Type B pancreatic cell (in vitro differentiated cells): ENCODE measurements at regions not wholly inside any gene's neighbourhood (a gene's known extent, or its start where the extent isn't known, plus 50 kb on each side); places are given as distances from the start of the nearest gene placed in this dataset.
A peak's percentile ranks its signal among the peaks of the same experiment; 100 is the strongest.
"Not testable (repeated sequence)": the region's sequence is repeated elsewhere in the genome, so short reads cannot be mapped to it uniquely, and the experiment has no call there.

Source experiments
- DNase-seq: peaks from one replicate; pipeline ENCODE4 v3.0.0; 2021; ENCODE audit warnings: mixed read lengths; ENCODE audit not compliant: unreplicated experiment; ENCODE audit errors: extremely low spot score
- H3K27ac Mint-ChIP-seq: 2 replicates; pipeline ENCODE4 v1.8.0; 2021; ENCODE audit warnings: mild to moderate bottlenecking, mixed read lengths
- H3K27me3 Mint-ChIP-seq: 2 replicates; pipeline ENCODE4 v1.8.0; 2021; ENCODE audit warnings: mixed read lengths
- H3K36me3 Mint-ChIP-seq: 2 replicates; pipeline ENCODE4 v1.8.0; 2021; ENCODE audit warnings: mixed read lengths
- H3K4me1 Mint-ChIP-seq: one replicate; pipeline ENCODE4 v1.8.0; 2021; ENCODE audit warnings: mixed read lengths; ENCODE audit not compliant: unreplicated experiment
- H3K4me3 Mint-ChIP-seq: 2 replicates; pipeline ENCODE4 v1.8.0; 2021; ENCODE audit warnings: mild to moderate bottlenecking, mixed read lengths
- H3K9me3 Mint-ChIP-seq: 2 replicates; pipeline ENCODE4 v1.8.0; 2021; ENCODE audit warnings: mixed read lengths
- TF ChIP-seq, protein P1 (sequence below): fragments of 200-600 bp; sonication (generic); conservative IDR thresholded peaks from 2 replicates; pipeline ENCODE4 v1.5.0; 2021; ENCODE audit warnings: antibody characterized with exemption, mild to moderate bottlenecking

- TF ChIP-seq, protein P1, sequence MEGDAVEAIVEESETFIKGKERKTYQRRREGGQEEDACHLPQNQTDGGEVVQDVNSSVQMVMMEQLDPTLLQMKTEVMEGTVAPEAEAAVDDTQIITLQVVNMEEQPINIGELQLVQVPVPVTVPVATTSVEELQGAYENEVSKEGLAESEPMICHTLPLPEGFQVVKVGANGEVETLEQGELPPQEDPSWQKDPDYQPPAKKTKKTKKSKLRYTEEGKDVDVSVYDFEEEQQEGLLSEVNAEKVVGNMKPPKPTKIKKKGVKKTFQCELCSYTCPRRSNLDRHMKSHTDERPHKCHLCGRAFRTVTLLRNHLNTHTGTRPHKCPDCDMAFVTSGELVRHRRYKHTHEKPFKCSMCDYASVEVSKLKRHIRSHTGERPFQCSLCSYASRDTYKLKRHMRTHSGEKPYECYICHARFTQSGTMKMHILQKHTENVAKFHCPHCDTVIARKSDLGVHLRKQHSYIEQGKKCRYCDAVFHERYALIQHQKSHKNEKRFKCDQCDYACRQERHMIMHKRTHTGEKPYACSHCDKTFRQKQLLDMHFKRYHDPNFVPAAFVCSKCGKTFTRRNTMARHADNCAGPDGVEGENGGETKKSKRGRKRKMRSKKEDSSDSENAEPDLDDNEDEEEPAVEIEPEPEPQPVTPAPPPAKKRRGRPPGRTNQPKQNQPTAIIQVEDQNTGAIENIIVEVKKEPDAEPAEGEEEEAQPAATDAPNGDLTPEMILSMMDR, result no peak
- Mint-ChIP-seq H3K36me3 (peaks cover 8% of the 10 kb centered on the region), H3K27me3 (no peaks in the 10 kb centered on the region), H3K4me1 (peaks cover 14% of the 10 kb centered on the region), H3K9me3 (peaks cover 10% of the 10 kb centered on the region), H3K27ac (no peak overlapping the region), H3K4me3 (peak overlapping the region; percentile 12)
- DNase-seq, result no peak
Observed at GRCh38 chr9:7316166-7316795, 483.3 kb downstream of the DMAC1 start.

DNA sequence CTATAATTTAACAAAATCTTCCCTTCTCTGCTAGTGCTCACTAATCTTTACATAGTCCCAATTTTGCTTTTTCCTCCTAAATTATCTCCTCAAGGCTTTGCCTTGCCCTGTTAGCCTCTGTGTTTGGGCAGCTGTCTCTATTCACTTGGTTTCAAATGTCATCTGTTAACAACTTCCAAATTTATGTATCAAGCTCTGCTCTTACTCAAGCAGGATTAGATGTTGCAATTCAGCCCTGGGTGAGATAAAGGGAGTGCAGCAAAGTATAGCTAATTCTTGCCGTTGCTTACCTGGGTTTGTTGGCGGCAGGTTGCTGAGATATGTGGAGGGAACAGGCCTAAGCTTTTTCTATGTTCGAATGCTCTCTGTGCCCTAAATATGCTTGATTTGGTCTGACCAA lies 483.8 kb downstream of the DMAC1 start:
- no peak overlapping the region for H3K4me3 Mint-ChIP-seq
- H3K27me3 Mint-ChIP-seq, result no peaks in the 10 kb centered on the region
- TF ChIP-seq, protein P1, result no peak
- peaks cover 8% of the 10 kb centered on the region for H3K36me3 Mint-ChIP-seq
- H3K9me3 Mint-ChIP-seq, result peaks cover 16% of the 10 kb centered on the region
- peaks cover 14% of the 10 kb centered on the region for H3K4me1 Mint-ChIP-seq
- H3K27ac Mint-ChIP-seq, result no peak overlapping the region
- DNase-seq, result no peak

- Mint-ChIP-seq H3K27me3 (no peaks in the 10 kb centered on the region), H3K36me3 (peaks cover 12% of the 10 kb centered on the region), H3K27ac (no peak overlapping the region), H3K4me3 (no peak overlapping the region), H3K4me1 (peaks cover 14% of the 10 kb centered on the region), H3K9me3 (peaks cover 22% of the 10 kb centered on the region)
- TF ChIP-seq, protein P1, result no peak
- no peak for DNase-seq
Observed at GRCh38 chr9:7315116-7315515, 484.5 kb downstream of the DMAC1 start.

DNA sequence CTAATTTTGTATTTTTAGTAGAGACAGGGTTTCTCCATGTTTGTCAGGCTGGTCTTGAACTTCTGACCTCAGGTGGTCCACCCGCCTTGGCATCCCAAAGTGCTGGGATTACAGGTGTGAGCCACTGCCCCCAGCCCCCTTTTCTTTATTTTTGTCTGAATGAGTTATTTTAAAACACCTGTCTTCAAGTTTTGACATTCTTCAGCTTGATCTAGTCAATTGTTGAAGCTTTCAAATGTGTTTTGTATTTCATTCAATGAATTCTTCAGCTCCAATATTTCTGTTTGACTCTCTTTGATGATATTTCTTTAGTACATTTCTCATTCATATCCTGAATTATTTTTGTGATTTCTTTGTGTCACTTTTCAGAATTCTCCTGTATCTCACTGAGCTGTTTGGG lies 486.2 kb downstream of the DMAC1 start:
- Mint-ChIP-seq H3K27me3 (no peaks in the 10 kb centered on the region), H3K27ac (no peak overlapping the region), H3K36me3 (peaks cover 14% of the 10 kb centered on the region), H3K9me3 (peaks cover 25% of the 10 kb centered on the region), H3K4me3 (no peak overlapping the region), H3K4me1 (peaks cover 14% of the 10 kb centered on the region)
- no peak for DNase-seq
- TF ChIP-seq, protein P1, result no peak

- H3K27ac Mint-ChIP-seq, H3K4me1 Mint-ChIP-seq, DNase-seq, H3K27me3 Mint-ChIP-seq, H3K4me3 Mint-ChIP-seq: not testable (repeated sequence)
- H3K36me3 Mint-ChIP-seq, result peaks cover 10% of the 10 kb centered on the region
- H3K9me3 Mint-ChIP-seq, result peaks cover 26% of the 10 kb centered on the region
Observed at GRCh38 chr9:7309051-7309450, 490.5 kb downstream of the DMAC1 start.

DNA sequence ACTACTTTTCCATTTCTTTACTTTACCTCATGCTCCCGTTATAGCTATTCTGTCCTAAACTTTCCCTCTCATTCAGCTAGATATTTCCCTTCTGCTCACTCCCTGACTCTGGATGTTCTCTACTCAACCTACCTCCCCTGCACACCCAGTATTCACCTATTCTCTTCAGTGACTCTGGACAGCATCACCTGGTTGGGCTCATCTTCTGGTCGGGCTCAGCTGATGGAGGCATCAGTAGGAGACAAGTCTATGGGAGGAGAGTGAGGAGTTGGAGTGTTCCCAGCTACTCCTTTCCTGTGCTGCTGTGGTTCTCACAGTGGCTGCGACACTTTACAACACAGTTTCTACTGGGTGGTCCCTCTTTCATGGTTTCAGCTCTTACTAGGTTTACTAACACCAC lies 493.9 kb downstream of the DMAC1 start:
- H3K27me3 Mint-ChIP-seq, result peaks cover 5% of the 10 kb centered on the region
- H3K36me3 Mint-ChIP-seq, result peaks cover 6% of the 10 kb centered on the region
- no peak overlapping the region for H3K27ac Mint-ChIP-seq
- H3K9me3 Mint-ChIP-seq, result peaks cover 14% of the 10 kb centered on the region
- TF ChIP-seq, protein P1, result no peak
- no peaks in the 10 kb centered on the region for H3K4me1 Mint-ChIP-seq
- H3K4me3 Mint-ChIP-seq, result no peak overlapping the region
- DNase-seq, result no peak
